ENCODE measurements at regions not wholly inside any gene's neighbourhood (a gene's known extent, or its start where the extent isn't known, plus 50 kb on each side); places are given as distances from the start of the nearest gene placed in this dataset.

GRCh38 chr2:34353509-34354113 is 754.5 kb upstream of the FAM98A start:
- H3F3A ChIP-seq (ENCODE audit: control insufficient read depth, insufficient read depth), result no peaks in the 10 kb centered on the region
- no peaks in the 10 kb centered on the region for H3K36me3 ChIP-seq (ENCODE audit: control insufficient read depth, low read length)
- H3K9me2 ChIP-seq (replicated peaks; ENCODE audit: control insufficient read depth, low read length), result no peaks in the 10 kb centered on the region
- no peak overlapping the region for H3K4me3 ChIP-seq (ENCODE audit: low read length)
- H3K27ac ChIP-seq (ENCODE audit: low read depth, low read length), result no peak overlapping the region
- no peak for TF ChIP-seq EZH2phosphoT487 (IDR thresholded peaks at IDR 0.05; ENCODE audit: borderline replicate concordance, low read length)
- TF ChIP-seq, protein P1, sequence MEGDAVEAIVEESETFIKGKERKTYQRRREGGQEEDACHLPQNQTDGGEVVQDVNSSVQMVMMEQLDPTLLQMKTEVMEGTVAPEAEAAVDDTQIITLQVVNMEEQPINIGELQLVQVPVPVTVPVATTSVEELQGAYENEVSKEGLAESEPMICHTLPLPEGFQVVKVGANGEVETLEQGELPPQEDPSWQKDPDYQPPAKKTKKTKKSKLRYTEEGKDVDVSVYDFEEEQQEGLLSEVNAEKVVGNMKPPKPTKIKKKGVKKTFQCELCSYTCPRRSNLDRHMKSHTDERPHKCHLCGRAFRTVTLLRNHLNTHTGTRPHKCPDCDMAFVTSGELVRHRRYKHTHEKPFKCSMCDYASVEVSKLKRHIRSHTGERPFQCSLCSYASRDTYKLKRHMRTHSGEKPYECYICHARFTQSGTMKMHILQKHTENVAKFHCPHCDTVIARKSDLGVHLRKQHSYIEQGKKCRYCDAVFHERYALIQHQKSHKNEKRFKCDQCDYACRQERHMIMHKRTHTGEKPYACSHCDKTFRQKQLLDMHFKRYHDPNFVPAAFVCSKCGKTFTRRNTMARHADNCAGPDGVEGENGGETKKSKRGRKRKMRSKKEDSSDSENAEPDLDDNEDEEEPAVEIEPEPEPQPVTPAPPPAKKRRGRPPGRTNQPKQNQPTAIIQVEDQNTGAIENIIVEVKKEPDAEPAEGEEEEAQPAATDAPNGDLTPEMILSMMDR (IDR thresholded peaks at IDR 0.05; ENCODE audit: low read depth, low read length, poor library complexity, severe bottlenecking), result no peak
- no peaks in the 10 kb centered on the region for H3K9me3 ChIP-seq (ENCODE audit: control insufficient read depth, insufficient read depth, low read length)
- no peaks in the 10 kb centered on the region for H3K27me3 ChIP-seq (ENCODE audit: control insufficient read depth, low read length)
- no peaks in the 10 kb centered on the region for H3K79me2 ChIP-seq (ENCODE audit: control insufficient read depth, low read length)
- H4K20me1 ChIP-seq (ENCODE audit: control insufficient read depth, insufficient read depth, low read depth, low read length), result no peaks in the 10 kb centered on the region
- H3K4me2 ChIP-seq (ENCODE audit: low read length), result no peak overlapping the region
- no peaks in the 10 kb centered on the region for H3K4me1 ChIP-seq (ENCODE audit: control insufficient read depth, low read length)

DNA sequence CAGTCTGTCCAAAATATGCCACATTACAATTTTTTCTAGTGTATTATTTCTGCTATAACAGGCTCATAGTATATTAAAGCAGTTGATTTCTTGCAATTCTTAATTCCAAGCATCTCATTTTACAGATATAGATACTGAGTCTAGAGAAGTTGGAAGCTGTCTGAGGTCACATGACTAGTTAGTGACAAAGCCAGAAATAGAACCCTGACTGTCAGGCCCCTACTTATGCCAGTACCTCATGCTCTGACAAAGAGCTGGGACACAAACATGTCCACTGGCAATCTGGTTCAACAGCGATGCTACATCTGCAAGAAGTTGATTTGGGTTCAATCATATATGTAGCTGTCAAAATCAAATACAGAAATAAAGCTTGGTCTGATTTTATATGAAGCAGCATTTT is 750.4 kb upstream of the FAM98A start:
- no peaks in the 10 kb centered on the region for H3F3A ChIP-seq (ENCODE audit: control insufficient read depth, insufficient read depth)
- no peaks in the 10 kb centered on the region for H3K79me2 ChIP-seq (ENCODE audit: control insufficient read depth, low read length)
- no peak overlapping the region for H3K4me2 ChIP-seq (ENCODE audit: low read length)
- no peaks in the 10 kb centered on the region for H3K27me3 ChIP-seq (ENCODE audit: control insufficient read depth, low read length)
- no peak overlapping the region for H3K4me3 ChIP-seq (ENCODE audit: low read length)
- no peaks in the 10 kb centered on the region for H4K20me1 ChIP-seq (ENCODE audit: control insufficient read depth, insufficient read depth, low read depth, low read length)
- H3K4me1 ChIP-seq (ENCODE audit: control insufficient read depth, low read length), result no peaks in the 10 kb centered on the region
- TF ChIP-seq EZH2phosphoT487 (IDR thresholded peaks at IDR 0.05; ENCODE audit: borderline replicate concordance, low read length), result no peak
- TF ChIP-seq, protein P1 (IDR thresholded peaks at IDR 0.05; ENCODE audit: low read depth, low read length, poor library complexity, severe bottlenecking), result no peak
- H3K27ac ChIP-seq (ENCODE audit: low read depth, low read length), result no peak overlapping the region
- H3K9me3 ChIP-seq (ENCODE audit: control insufficient read depth, insufficient read depth, low read length), result no peaks in the 10 kb centered on the region
- no peaks in the 10 kb centered on the region for H3K9me2 ChIP-seq (replicated peaks; ENCODE audit: control insufficient read depth, low read length)
- no peaks in the 10 kb centered on the region for H3K36me3 ChIP-seq (ENCODE audit: control insufficient read depth, low read length)

DNA sequence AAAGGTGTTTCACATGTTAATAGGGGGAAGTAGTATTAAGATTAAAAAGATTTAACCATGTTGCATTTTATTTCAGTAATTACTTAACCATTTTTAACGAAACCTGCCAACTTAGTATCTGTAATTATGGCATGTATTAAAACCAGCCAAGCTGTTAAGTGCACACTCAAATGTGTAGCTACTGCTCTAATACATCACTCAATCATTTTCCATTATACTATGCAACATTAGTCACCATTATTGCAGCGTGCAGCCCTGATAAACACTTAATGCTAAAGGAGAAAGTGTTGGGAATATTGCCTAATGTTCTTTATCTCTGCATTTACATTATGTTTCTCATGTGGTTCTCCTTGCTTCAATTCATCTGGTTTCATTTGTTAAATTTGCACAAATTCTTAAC is 745.9 kb upstream of the FAM98A start:
- Histone ChIP-seq H3K79me2 (ENCODE audit: control insufficient read depth, low read length) (no peaks in the 10 kb centered on the region), H3K27me3 (ENCODE audit: control insufficient read depth, low read length) (no peaks in the 10 kb centered on the region), H3K27ac (ENCODE audit: low read depth, low read length) (no peak overlapping the region), H3K9me3 (ENCODE audit: control insufficient read depth, insufficient read depth, low read length) (no peaks in the 10 kb centered on the region), H3K4me1 (ENCODE audit: control insufficient read depth, low read length) (no peaks in the 10 kb centered on the region), H3K9me2 (replicated peaks; ENCODE audit: control insufficient read depth, low read length) (no peaks in the 10 kb centered on the region), H3K4me2 (ENCODE audit: low read length) (no peak overlapping the region), H3F3A (ENCODE audit: control insufficient read depth, insufficient read depth) (no peaks in the 10 kb centered on the region), H3K36me3 (ENCODE audit: control insufficient read depth, low read length) (no peaks in the 10 kb centered on the region), H4K20me1 (ENCODE audit: control insufficient read depth, insufficient read depth, low read depth, low read length) (no peaks in the 10 kb centered on the region), H3K4me3 (ENCODE audit: low read length) (no peak overlapping the region)
- no peak for TF ChIP-seq EZH2phosphoT487 (IDR thresholded peaks at IDR 0.05; ENCODE audit: borderline replicate concordance, low read length)
- TF ChIP-seq, protein P1 (IDR thresholded peaks at IDR 0.05; ENCODE audit: low read depth, low read length, poor library complexity, severe bottlenecking), result no peak
